IPS-18c (cell line): ENCODE measurements at regions not wholly inside any gene's neighbourhood (a gene's known extent, or its start where the extent isn't known, plus 50 kb on each side); places are given as distances from the start of the nearest gene placed in this dataset.
"Not testable (repeated sequence)": the region's sequence is repeated elsewhere in the genome, so short reads cannot be mapped to it uniquely, and the experiment has no call there.

Source experiments
- H3K4me3 ChIP-seq: 2 replicates; pipeline ENCODE4 v1.7.0; 2013; ENCODE audit warnings: low read depth, mild to moderate bottlenecking, low read length, moderate library complexity; ENCODE audit not compliant: insufficient read depth
- H3K9me3 ChIP-seq: one replicate; pipeline ENCODE4 v1.6.1; 2013; ENCODE audit warnings: mild to moderate bottlenecking, low read length, moderate library complexity; ENCODE audit not compliant: control insufficient read depth, insufficient read depth

- H3K9me3 ChIP-seq = no peaks in the 10 kb centered on the region
- H3K4me3 ChIP-seq = no peak overlapping the region
Observed at GRCh38 chr5:56649569-56649968, 165.8 kb upstream of the MAP3K1 start.

- no peak overlapping the region for H3K4me3 ChIP-seq
- no peaks in the 10 kb centered on the region for H3K9me3 ChIP-seq
Observed at GRCh38 chr5:56648460-56649034, 166.8 kb upstream of the MAP3K1 start.

- no peaks in the 10 kb centered on the region for H3K9me3 ChIP-seq
- no peak overlapping the region for H3K4me3 ChIP-seq
Observed at GRCh38 chr5:56647099-56647850, 168.1 kb upstream of the MAP3K1 start.

GRCh38 chr5:56641635-56642260 lies 173.6 kb upstream of the MAP3K1 start:
- Histone ChIP-seq H3K9me3 (no peaks in the 10 kb centered on the region), H3K4me3 (no peak overlapping the region)

- H3K4me3 ChIP-seq = no peak overlapping the region
- no peaks in the 10 kb centered on the region for H3K9me3 ChIP-seq
Observed at GRCh38 chr5:56640763-56641406, 174.5 kb upstream of the MAP3K1 start.

- Histone ChIP-seq H3K4me3 (no peak overlapping the region), H3K9me3 (no peaks in the 10 kb centered on the region)
Observed at GRCh38 chr5:56639476-56639875, 175.9 kb upstream of the MAP3K1 start.

- H3K4me3 ChIP-seq = no peak overlapping the region
- H3K9me3 ChIP-seq = no peaks in the 10 kb centered on the region
Observed at GRCh38 chr5:56638768-56639238, 176.5 kb upstream of the MAP3K1 start.

GRCh38 chr5:56638061-56638621 lies 177.2 kb upstream of the MAP3K1 start:
- H3K9me3 ChIP-seq = no peaks in the 10 kb centered on the region
- no peak overlapping the region for H3K4me3 ChIP-seq

- no peak overlapping the region for H3K4me3 ChIP-seq
- no peaks in the 10 kb centered on the region for H3K9me3 ChIP-seq
Observed at GRCh38 chr5:56637321-56637920, 177.9 kb upstream of the MAP3K1 start.

GRCh38 chr5:56633950-56634349 lies 181.4 kb upstream of the MAP3K1 start:
- Histone ChIP-seq H3K4me3 (no peak overlapping the region), H3K9me3 (no peaks in the 10 kb centered on the region)

GRCh38 chr5:56632939-56633338 lies 182.4 kb upstream of the MAP3K1 start:
- no peak overlapping the region for H3K4me3 ChIP-seq
- H3K9me3 ChIP-seq = peaks cover 3% of the 10 kb centered on the region

GRCh38 chr5:56632199-56632598 lies 183.2 kb upstream of the MAP3K1 start:
- H3K9me3 ChIP-seq = peaks cover 7% of the 10 kb centered on the region

GRCh38 chr5:56631719-56632118 lies 183.6 kb upstream of the MAP3K1 start:
- Histone ChIP-seq H3K4me3 (no peak overlapping the region), H3K9me3 (peaks cover 7% of the 10 kb centered on the region)

More at GRCh38 chr5:56632199-56632598, 183.2 kb upstream of the MAP3K1 start:
- H3K4me3 ChIP-seq = no peak overlapping the region

GRCh38 chr5:56628616-56629015 lies 186.7 kb upstream of the MAP3K1 start:
- H3K9me3 ChIP-seq, H3K4me3 ChIP-seq: not testable (repeated sequence)

- Histone ChIP-seq H3K9me3 (peaks cover 7% of the 10 kb centered on the region), H3K4me3 (no peak overlapping the region)
Observed at GRCh38 chr5:56625541-56625940, 189.8 kb upstream of the MAP3K1 start.

GRCh38 chr5:56624751-56625150 lies 190.6 kb upstream of the MAP3K1 start:
- peaks cover 7% of the 10 kb centered on the region for H3K9me3 ChIP-seq
- H3K4me3 ChIP-seq = no peak overlapping the region

- H3K9me3 ChIP-seq = peaks cover 5% of the 10 kb centered on the region
- H3K4me3 ChIP-seq = no peak overlapping the region
Observed at GRCh38 chr5:56622141-56622540, 193.2 kb upstream of the MAP3K1 start.
